COLO829 (cell line): ENCODE measurements at regions not wholly inside any gene's neighbourhood (a gene's known extent, or its start where the extent isn't known, plus 50 kb on each side); places are given as distances from the start of the nearest gene placed in this dataset.

Experiments
- DNase-seq: peaks from one replicate; pipeline ENCODE4 v3.0.0; 2012; ENCODE audit warnings: low spot score

DNA sequence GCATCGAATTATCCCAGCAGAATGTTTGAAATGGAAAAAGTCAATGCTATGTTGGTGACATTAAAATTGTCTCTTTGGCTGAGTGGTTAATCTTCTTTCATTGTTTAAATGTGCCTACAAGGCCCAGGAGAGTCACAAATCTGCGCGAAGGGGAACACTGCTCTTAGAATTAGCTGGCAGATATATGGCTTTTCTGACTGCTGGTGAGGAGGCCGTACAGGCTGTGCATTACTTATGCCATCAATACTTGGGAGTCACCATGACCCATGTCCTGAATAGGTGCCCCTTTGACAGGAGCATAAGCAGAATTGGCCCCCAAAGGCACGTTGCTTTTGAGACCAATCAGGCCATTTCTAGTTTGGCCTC, 521.5 kb downstream of the FUT8 start:
- DNase-seq = no peak

DNA sequence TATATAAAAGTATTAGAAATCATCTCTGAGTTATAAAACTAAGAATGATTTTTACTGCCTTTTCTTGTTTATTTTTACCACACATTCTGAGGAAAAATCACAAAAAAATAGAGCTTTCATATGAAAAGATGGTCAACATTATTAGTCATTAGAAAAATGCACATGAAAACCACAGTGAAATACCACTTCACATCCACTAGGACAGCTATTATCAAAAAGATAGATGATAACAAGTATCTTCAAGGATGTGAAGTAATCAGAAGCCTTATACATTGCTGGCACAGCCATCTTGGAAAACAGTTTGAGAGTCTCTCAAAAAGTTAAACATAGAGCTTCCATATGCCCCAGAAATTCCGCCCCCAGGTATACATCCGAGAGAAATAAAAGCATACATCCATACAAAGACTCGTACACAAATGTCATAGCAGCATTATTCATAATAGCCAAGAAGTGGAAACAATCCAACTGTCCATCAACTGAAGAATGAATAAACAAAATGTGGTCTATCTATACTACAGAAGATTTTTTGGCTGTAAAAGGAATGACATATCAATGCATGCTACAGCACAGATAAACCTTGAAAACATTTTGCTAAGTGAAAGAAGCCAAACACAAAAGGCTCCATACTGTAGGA, 523.9 kb downstream of the FUT8 start:
- no peak for DNase-seq

DNA sequence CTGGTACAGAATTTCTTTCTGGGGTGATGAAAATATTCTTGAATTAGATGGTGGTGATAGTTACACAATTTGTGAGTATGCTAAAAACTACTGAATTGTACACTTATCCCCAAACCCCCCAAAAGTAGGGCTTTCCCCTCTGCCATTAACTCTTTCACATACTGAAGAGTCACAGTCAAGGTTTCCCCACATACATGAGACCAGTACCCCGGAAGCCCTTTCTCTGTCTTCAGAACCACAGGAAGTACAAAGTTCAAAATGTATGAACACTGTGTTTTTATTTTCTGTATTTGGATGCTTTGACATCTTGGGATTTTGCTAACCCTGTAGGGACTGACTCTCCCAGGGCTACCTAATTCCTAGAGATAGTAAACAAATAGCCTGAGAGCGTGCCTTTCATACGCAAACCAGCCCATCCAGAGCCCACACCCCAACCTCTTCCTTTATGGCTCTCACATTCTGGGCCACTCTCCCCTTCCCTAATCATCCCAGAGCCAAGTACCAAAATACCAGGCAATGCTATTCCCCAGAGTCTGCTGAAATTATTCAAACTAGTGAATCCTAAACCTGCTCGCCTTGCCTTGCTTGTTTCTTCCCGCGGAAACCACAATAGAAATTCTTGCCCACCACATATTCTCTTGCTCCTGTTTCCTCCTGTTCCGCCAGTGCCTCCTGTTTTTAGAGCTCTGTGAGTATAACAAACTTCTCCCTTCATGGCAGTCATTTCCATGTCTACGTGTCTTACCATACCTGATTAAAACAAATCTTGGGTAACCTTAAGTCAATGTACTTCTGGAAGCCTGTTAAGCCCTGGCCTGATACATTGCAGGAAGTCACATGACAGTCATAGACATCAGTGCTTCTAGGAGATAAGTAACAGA, 524.8 kb downstream of the FUT8 start:
- DNase-seq = no peak

DNA sequence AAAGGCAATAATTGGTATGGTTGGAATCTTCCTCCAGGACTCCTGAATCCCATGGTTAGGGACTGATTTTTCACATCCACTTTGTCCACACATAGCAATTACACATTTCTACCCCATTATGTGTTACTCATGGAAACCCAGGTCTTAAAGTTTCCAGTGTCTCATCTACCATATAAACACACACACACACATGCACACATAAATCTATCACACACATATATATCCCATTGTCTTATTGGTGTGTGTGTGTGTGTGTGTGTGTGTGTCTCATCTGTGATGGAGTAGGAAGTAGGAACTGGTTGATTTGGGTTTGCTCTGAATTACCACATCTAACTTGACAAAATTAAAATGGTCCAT, 525.4 kb downstream of the FUT8 start:
- no peak for DNase-seq

DNA sequence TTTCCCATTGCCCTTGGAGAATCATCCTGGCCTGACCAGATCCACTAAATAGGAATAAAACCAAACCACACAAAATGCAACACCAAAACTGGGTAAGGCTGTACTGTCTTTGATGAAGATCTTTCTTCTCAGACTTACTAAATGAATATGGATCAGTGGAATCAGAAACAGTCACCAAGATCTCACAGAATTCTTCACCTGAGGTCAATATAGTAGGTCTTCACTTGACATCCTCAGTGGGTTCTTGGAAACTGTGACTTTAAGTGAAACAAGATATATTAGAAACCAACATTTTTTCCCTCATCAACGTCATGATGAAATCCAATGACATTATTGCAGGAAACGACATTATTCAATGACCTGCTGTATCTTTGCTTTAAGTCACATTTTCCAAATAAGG, 526.2 kb downstream of the FUT8 start:
- DNase-seq = no peak

DNA sequence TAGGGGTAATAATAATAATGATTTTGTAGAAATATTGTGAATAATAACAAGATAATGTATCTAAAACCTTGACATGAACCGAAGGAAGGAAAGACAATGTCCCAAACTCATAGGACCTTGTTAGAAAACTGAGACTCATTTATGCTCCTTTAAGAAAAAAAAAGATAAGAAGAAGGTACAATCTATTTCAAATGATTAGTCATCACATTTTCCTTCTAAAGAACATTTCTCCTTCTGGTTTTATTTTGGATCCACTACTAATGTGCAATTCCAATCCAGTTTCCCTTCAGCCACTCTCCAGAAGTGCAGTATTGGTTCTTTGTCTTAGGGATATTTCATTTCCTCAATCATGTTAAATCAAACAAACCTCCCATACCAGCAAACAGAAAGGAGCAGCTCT, 526.7 kb downstream of the FUT8 start:
- no peak for DNase-seq

DNA sequence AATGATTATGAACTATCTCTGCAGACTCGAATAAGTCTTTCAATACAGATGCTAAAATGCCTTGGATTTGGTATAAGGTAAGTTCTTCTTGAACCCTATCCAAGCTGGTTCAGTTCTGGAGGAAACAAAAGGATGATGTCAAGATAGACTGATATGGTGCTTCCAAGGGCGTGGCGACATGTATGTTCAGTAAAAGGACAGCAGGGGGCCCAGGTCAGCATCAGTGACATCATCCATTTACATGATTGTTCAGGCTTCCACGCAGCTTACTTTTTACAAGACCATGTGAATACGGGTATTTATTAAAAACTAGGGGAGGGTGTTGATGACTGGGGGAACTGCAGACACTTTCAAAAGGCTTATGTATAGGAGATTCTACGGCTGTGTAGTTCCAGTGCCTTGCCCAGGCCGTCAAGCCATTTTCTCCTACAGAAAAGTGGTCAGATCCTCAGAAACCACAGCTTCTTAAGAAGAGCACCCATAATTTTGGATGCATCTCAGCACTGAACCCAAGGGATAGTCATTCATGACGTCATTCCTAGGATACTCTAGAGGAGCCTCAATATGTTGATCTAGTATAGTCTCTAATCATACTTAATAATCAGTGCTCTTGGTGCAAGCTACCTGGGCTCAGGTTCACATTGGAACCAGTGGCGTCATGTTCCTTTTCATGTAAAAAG, 527.7 kb downstream of the FUT8 start:
- peak; percentile 75 for DNase-seq

DNA sequence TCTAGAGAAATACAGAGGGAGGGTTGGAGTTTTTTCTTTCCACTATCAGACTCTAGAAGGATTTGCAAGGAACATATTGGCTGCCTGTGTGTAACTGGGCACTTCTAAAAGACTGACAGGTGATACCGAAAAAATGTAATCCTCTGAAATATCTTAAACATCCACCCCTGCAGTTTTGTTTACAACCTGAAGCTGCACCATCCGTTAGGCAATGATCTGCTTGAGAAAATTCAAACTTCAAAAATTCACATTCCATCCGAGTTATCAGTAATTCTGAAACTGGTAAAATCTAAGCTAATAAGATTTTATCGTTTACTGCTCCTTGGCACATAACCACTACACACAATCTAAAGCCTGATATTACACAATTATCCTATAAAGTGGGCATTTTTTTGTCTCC, 528.6 kb downstream of the FUT8 start:
- no peak for DNase-seq

DNA sequence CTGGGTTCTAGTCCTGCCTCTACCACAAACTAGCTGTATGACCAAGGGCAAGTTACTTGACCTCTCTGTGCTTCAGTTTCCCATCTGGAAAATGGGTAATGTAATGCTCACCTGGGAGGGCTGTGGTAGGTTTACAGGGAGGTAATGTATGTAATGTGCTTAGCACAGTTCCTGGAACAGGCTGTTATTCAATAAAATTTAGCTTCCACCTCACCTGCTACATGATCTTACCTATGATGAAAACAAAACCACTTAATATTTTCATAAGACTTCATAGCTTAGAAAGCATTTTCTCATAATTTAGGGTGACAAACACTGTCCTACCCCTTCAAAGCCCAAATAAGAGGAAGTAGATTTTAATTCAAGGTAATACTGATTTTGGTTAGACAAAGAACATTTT, 530.6 kb downstream of the FUT8 start:
- no peak for DNase-seq

DNA sequence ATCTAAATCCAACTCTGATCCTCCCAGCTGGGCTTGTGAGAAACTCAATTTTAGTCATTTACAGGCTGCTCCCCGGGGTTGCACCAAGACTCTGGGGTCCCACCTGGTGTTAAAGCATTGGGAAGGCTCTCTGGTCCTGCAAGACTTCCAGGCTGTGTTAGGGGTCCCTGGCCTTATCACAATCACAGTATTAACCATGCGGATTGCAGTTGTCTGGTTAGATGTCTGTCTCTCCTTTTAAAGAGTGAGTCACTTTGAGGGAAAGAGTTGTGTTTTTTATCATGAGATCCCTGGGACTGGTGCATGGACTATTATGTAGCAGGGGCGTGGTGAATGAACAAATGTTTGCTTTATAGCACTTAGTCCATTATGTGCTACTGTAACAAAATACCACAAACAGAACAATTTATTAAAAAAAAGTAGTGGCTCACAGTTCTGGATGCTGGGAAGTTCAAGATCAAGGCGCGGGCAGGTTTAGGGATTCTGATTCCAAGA, 531.4 kb downstream of the FUT8 start:
- peak; percentile 23 for DNase-seq

DNA sequence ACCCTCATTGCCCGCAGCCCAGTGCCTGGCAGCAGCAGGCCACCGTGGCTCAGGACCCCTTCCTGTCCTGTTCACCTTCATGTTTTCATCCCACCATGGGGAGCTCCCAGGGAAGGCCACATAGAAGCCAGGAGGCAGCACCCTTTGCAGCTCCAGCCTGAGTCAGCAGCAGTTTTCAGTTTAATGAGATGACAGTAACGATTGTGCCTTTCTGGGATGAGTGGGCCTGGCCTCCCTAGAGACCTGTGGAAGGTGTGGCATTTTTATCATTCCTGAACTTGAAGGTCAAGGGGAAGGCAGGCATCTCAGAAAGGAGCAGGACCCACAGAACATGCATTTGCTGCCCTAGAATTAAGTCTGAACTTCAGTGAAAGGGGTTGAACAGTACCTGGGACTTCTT, 532.8 kb downstream of the FUT8 start:
- DNase-seq = no peak

DNA sequence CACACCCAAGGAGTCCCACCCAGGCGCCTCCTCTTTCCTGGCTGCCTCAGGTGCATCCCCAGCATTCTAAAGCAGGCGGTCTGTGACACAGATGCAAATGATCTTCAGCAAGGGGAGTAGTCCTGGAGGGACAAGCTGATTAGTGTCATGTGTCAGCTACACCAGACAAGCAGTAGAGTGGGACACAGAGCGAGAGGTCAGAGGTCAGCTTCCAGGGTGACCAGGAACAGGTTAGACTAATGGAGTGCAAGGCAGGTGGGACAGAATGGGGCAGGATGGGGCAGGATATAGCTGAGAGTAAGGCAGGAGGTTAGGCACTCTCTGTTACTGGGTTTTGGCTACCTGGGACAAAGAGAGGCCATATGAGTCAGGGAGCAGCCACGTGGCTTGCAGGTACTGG, 534.0 kb downstream of the FUT8 start:
- DNase-seq = no peak

DNA sequence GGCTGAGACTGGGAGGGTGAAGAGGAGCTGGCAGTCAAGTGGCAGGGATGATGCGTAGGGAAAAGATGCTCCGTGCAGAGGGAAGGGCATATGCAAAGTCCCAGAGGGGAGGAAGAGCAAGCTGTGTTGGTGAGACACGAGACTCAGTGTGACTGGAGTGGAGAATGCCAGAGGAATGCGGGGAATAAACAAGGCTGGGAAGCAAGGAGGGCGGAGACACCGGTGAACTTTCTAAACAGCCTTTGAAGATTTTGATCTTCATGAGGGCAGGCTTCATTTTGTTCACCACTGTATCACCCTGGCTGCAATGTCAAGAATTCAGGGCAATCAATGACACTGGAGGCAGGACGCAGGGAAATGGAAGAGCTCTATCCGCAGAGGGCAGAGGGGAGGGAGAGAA, 535.8 kb downstream of the FUT8 start:
- no peak for DNase-seq

DNA sequence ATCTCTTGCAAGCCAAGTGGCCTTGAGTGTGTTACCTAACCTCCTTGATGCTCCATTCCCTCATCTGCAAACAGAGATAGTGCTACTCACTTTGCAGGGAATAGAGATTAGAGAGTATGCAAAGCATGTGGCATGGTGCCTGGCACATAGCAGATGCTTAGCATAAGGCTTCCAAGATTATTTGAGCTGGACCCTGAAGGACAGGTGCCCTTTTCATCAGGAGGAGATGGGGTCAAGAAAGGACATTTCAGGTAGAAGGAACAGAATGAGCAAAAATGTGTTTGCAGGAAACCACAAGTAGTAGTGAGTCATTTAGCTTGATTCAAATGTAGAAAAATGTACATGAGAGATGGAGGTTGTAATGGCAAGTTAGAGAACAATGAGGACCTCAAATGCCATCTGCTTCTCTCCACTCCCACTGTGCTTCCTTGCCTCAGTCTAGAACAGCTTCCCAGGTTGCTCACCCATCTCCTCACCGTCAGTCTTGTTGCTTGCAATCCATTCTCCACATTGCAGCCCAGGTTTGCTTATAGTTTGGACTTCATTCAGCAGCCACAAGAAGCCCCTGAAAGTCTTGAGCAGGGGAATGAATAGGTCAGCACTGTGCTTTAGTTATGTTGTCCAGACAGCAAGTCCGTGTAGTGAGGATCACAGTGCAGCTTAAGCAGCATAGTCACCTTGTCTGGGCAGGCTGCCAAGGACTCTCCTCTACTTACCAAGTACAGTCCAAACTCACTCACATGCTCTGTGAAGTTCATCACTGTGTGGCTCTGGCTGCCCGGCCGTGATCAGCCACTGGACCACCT, 536.3 kb upstream of the CCDC196 start:
- peak; percentile 9 for DNase-seq

DNA sequence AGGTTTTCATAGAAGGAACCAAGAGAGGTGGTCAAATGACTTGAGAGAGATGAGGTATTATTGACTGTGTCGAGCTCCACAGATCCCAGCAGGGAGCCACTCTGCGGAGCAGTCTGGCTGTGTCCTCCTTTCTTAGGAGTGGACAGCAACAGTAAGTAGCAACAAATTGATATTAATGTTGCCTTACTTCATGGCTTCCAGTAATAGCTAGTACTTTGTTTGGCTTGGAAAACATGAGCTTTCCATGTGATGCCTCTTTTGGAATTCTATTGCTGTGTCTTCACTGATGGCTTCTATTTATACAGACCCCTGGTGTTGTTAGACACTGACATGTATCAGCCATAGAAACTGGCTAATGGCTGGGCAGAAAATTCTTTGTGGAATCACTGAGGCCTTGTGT, 531.2 kb upstream of the CCDC196 start:
- DNase-seq = no peak

DNA sequence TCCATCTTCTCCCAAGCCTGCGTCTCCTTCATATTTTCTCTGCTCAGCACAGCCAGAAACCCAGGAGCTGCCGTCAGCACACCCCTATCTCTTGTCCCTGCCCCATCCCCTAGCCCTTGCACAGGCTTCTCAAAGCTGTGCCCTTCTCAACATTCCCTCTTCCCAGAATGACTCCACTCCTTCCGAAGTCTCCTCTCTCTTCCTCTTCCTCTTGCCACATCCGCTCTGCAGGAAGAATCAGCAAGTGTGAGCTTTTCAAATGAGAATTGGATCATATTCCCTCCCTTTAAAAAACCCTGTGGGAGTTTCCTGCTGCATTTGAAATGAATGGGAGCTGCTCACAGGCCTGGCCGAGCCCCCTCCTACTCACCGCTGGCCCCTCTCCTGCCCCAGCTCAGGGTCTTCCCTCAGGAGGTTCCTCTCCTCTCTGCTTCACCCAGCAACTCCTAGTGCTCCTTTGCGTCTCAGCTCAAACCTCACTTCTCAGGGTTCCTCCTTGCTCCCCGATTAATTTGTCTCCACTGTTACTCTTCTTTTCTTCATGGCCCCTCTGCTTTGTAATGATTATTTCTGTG, 528.5 kb upstream of the CCDC196 start:
- DNase-seq = no peak

DNA sequence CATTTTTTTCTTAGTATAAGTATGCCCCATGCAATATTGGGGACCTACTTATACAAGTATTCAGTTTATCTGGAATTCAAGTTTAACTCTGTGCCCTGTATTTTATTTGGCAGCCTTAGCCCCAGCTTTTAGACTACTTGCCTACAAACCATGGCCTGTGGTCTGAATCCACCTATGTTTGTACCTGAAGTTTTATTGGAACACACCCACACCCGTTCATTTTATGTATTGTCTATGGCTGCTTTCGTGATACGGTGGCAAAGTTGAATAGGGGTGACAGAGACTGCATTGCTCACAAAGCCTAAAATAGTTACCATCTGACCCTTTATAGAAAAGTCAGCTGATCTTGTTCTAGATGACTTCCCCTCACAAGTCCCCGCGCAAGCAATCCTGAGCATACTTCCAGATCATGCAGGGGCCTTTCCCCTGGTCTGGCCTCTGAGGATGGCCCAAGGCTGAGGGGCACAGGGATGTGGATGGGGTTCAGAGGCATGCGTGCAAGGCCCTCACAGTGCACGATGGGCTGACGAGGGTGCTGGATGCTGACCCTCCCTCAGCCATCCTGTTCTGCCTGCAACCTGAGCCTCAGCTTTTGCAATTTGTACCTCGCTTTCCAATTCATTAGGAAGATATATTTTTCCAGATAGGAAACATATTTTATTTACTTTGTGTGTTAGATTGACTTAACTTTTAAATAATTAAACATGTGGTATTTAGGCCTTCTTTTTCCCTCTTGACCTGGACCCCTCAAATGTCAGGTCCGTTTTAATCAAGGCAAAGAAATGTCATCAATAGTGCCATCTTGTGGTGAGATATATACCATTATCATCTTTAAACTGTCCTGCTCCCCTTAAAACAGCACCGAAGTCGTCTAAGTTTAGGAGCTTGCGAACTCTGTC, 527.3 kb upstream of the CCDC196 start:
- peak; percentile 37 for DNase-seq

DNA sequence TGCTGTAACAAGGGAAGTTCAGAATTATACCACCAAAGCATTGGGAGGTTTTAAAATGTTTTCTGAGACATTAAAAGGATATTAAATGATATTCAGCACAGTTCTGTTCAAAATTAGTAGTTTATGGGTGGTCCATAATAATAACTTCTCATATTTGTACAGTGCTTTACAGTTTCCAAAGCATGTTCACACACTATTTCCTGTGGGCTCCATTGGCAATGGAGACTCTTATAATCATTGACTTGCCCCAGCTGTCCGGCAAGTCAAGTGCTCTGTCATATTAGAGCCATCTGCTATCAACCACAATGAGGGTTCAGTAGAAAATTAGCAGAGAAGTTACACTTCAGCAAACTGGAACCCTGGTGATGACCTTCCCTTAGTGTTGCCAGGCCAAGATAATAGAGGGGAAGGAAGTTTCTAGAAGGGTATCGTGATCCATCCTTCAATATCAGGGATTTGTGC, 526.6 kb upstream of the CCDC196 start:
- DNase-seq = no peak

DNA sequence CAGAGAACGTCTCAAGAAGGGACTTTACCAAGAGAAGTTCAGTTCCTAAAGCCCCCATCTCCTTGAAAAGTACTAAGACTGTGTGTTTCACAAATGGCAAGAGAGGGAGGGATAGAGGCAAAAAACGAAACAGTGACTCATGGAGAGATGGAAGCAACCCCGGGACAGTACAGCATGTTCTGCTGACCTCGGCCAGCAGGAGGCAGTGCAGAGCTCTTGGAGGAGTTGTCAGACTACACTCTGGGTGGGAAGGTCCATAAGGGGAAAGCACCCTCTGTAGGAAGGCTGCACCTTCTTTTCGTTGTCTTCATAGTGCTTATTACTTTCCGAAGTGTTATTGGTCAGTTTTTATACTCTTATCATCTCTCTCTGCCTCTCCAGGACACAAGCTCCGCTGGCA, 525.2 kb upstream of the CCDC196 start:
- peak; percentile 63 for DNase-seq

DNA sequence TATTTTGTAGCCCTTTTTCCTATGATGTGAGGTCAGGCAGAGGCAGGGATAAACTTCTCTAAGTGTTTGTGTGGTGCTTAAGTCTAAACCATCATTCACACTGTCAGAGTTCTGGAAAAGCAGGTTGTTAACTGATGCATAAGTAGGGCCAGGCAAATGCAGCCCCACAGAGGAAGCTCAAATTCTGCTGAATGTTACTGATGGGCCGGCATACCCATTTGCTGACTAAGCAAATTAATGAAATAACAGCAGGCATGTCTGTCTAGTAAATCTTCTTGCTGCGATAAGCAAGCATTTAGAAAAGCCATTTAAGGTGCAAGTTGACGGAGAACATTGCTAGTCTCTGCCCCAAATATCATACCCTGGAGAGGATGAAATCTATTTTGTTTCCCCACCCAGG, 523.2 kb upstream of the CCDC196 start:
- DNase-seq = no peak

DNA sequence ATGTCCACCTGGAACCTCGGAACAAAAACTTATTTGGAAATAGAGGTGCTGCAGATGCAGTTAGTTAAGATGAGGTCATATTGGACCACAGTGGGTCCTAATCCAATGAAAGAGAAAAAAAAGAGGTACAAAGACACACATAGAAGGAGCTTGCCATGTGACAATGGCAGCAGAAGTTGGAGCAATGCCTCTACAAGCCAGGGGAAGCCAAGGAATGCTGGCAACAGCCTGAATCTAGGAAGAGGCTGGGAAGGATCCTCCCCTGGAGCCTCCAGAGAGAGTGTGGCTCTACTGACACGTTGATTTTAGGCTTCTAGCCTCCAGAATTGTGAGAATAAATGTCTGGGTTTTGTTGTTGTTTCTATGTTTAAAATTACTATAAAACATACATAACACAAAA, 521.8 kb upstream of the CCDC196 start:
- DNase-seq = no peak
